Activated T-cell treated with anti-CD3 and anti-CD28 coated beads, Interleukin-2, amount 50 U/mL, for 72 hours (primary cell): ENCODE measurements at regions not wholly inside any gene's neighbourhood (a gene's known extent, or its start where the extent isn't known, plus 50 kb on each side); places are given as distances from the start of the nearest gene placed in this dataset.

Source experiments
- ATAC-seq, 2 donors: fragments of 150-1000 bp; cut with Tn5 transposase; replicated peaks in 1 of 2; 2 replicates each; pipeline ENCODE4 v1.10.0; 2021; ENCODE audit warnings: moderate library complexity in 2 of 2, mild to moderate bottlenecking in 1 of 2
- DNase-seq, 2 donors: peaks; one replicate each; pipeline ENCODE4 v3.0.0; 2021 to 2022; ENCODE audit warnings: mixed read lengths in 1 of 2
- H3K27ac Mint-ChIP-seq: one replicate; pipeline ENCODE4 v1.8.0; 2022; ENCODE audit warnings: mild to moderate bottlenecking, moderate library complexity, mixed read lengths
- H3K27me3 Mint-ChIP-seq: one replicate; pipeline ENCODE4 v1.8.0; 2022; ENCODE audit warnings: low read depth, mixed read lengths
- H3K36me3 Mint-ChIP-seq, 2 donors: one replicate each; pipeline ENCODE4 v1.8.0; 2022; ENCODE audit warnings: mixed read lengths in 2 of 2, mild to moderate bottlenecking in 1 of 2; ENCODE audit not compliant: insufficient read depth in 2 of 2
- H3K4me1 Mint-ChIP-seq: one replicate; pipeline ENCODE4 v1.8.0; 2022; ENCODE audit warnings: low read depth, mixed read lengths
- H3K4me3 Mint-ChIP-seq, 2 donors: one replicate each; pipeline ENCODE4 v1.8.0; 2022; ENCODE audit warnings: mild to moderate bottlenecking in 2 of 2, mixed read lengths in 2 of 2, moderate library complexity in 2 of 2
- H3K9me3 Mint-ChIP-seq, 2 donors: one replicate each; pipeline ENCODE4 v1.8.0; 2022; ENCODE audit warnings: mixed read lengths in 2 of 2

DNA sequence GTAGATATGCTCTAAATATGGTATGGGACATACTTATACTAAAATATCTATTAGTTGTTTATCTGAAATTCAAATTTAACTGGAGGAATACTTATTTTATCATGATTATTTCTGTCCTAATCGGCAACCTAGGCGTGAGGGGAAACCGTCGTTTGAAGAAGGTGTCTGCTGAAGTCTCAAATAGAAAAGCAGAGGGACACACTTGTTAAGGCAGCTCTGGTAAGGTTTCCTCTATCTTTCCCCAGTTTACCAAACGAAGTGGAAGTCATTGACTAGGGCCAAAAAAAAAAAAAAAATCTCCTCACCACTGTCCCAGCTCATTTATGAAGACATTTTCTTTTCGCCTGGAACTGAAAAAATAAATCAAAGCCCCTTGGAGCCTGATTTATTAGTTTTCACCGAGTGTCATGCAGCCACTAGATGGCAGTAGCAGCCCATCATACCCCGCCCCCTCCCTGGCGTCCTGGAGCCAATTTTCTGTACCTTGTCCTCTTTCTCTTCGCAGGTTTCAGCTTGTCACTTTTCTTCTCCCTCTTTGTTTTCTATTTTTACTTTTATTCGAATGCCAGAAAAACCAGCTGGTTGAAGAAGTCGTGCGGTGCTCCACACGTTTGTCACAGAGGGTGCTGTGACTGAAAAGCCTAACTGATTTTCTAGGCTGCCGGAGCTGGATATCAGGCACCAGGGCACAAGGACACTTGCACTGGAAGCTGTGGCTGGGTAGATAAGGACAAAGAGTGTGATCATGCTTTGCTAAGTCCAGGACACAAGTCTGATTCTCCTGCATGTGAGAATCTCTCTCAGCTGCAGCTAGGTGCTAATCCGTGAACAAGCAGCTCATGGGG, 238.7 kb downstream of the ZPLD1 start:
- H3K4me1 Mint-ChIP-seq, result no peaks in the 10 kb centered on the region
- H3K4me3 Mint-ChIP-seq, result no peak overlapping the region
- peak; percentile 46 to 47 for ATAC-seq

DNA sequence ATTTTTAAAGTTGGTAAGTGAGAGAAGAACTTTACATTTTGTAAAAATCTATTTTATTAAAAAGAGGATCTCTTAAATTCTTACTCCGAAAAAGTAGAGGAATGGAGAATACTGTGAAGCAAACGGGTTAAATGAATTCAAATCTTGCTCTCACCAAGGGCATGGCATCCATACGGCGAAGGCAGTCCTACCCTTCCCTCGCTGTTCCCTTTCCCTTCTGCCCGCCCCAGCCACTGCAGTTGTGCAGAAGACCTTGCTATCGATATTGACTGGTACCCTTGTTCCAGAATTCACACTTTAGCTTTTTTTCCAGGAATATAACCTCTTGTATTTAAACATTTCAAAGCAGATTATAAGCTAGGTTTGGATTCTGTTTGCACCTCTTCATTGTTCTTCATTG, 239.5 kb downstream of the ZPLD1 start:
- Mint-ChIP-seq H3K4me3 (no peak overlapping the region), H3K9me3 (no peaks in the 10 kb centered on the region), H3K27me3 (peaks cover 17% of the 10 kb centered on the region), H3K36me3 (no peaks in the 10 kb centered on the region), H3K27ac (no peak overlapping the region), H3K4me1 (no peaks in the 10 kb centered on the region)
- DNase-seq (no peak), ATAC-seq (no peak)

More for the DNA sequence above, 238.7 kb downstream of the ZPLD1 start:
- DNase-seq, result peak; percentile 59 to 69
- Mint-ChIP-seq H3K27me3 (peaks cover 22% of the 10 kb centered on the region), H3K9me3 (no peaks in the 10 kb centered on the region), H3K36me3 (no peaks in the 10 kb centered on the region), H3K27ac (no peak overlapping the region)

GRCh38 chr3:102676424-102676823, 241.6 kb downstream of the ZPLD1 start:
- no peaks in the 10 kb centered on the region for H3K9me3 Mint-ChIP-seq
- no peak for ATAC-seq

DNA sequence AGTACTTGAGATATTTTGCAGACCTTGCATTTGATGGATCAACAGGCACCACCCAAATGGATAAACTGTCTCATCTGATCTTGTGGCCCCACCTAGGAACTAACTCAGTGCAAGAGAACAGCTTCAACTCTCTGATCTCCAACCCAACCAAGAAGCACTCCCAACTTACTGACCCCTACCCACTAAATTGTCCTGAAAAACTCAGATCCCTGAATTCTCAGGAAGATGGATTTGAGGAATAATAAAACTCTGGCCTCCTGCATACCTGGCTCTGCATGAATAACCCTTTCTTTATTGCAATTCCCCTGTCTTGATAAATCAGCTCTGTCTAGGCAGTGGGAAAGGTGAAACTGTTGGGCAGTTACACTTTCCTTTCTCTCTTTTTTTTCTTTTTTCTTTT, 247.9 kb downstream of the ZPLD1 start:
- Mint-ChIP-seq H3K36me3 (no peaks in the 10 kb centered on the region), H3K4me1 (no peaks in the 10 kb centered on the region), H3K27ac (no peak overlapping the region), H3K27me3 (peaks cover 5% of the 10 kb centered on the region), H3K9me3 (no peaks in the 10 kb centered on the region), H3K4me3 (no peak overlapping the region)
- ATAC-seq (no peak), DNase-seq (no peak)

More at GRCh38 chr3:102676424-102676823, 241.6 kb downstream of the ZPLD1 start:
- DNase-seq, result no peak
- H3K4me1 Mint-ChIP-seq, result no peaks in the 10 kb centered on the region
- peaks cover 17% of the 10 kb centered on the region for H3K27me3 Mint-ChIP-seq
- H3K4me3 Mint-ChIP-seq, result no peak overlapping the region
- no peak overlapping the region for H3K27ac Mint-ChIP-seq
- no peaks in the 10 kb centered on the region for H3K36me3 Mint-ChIP-seq

DNA sequence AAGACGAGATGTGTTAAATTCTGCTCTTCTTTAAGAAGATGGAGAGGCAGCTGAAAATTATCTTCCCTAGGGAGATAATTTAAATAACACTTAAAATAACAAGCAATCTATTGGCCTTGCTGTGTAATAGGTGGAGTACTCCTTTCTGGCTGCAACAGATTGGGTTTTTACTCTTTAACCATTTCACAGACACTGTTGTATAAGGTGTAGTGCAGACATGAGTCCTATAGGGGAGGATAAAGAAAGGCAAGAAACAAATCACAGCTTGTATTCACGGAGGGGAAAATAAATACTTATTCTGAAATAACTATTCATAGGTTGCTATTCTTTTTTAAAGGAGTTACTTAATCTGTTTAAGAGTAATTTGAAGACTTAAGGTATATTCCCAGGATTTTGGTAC, 252.0 kb downstream of the ZPLD1 start:
- Mint-ChIP-seq H3K27ac (no peak overlapping the region), H3K4me3 (no peak overlapping the region), H3K4me1 (no peaks in the 10 kb centered on the region), H3K9me3 (no peaks in the 10 kb centered on the region), H3K36me3 (no peaks in the 10 kb centered on the region), H3K27me3 (peaks cover 8% of the 10 kb centered on the region)
- ATAC-seq (no peak), DNase-seq (no peak)

GRCh38 chr3:102687851-102688555, 253.2 kb downstream of the ZPLD1 start:
- Mint-ChIP-seq H3K36me3 (no peaks in the 10 kb centered on the region), H3K27me3 (peaks cover 9% of the 10 kb centered on the region), H3K9me3 (no peaks in the 10 kb centered on the region), H3K4me1 (no peaks in the 10 kb centered on the region), H3K4me3 (no peak overlapping the region), H3K27ac (no peak overlapping the region)
- DNase-seq, result no peak
- ATAC-seq, result no peak

- no peak for ATAC-seq
- H3K9me3 Mint-ChIP-seq, result no peaks in the 10 kb centered on the region
- H3K36me3 Mint-ChIP-seq, result no peaks in the 10 kb centered on the region
- no peak overlapping the region for H3K27ac Mint-ChIP-seq
- H3K4me1 Mint-ChIP-seq, result no peaks in the 10 kb centered on the region
- no peak overlapping the region for H3K4me3 Mint-ChIP-seq
- DNase-seq, result no peak
- peaks cover 5% of the 10 kb centered on the region for H3K27me3 Mint-ChIP-seq
These were observed 253.7 kb downstream of the ZPLD1 start for GRCh38 chr3:102688556-102688930.

GRCh38 chr3:102691507-102691906, 256.7 kb downstream of the ZPLD1 start:
- Mint-ChIP-seq H3K4me1 (no peaks in the 10 kb centered on the region), H3K9me3 (no peaks in the 10 kb centered on the region), H3K27ac (no peak overlapping the region), H3K4me3 (no peak overlapping the region), H3K36me3 (no peaks in the 10 kb centered on the region), H3K27me3 (peaks cover 9% of the 10 kb centered on the region)
- DNase-seq (no peak), ATAC-seq (no peak)

DNA sequence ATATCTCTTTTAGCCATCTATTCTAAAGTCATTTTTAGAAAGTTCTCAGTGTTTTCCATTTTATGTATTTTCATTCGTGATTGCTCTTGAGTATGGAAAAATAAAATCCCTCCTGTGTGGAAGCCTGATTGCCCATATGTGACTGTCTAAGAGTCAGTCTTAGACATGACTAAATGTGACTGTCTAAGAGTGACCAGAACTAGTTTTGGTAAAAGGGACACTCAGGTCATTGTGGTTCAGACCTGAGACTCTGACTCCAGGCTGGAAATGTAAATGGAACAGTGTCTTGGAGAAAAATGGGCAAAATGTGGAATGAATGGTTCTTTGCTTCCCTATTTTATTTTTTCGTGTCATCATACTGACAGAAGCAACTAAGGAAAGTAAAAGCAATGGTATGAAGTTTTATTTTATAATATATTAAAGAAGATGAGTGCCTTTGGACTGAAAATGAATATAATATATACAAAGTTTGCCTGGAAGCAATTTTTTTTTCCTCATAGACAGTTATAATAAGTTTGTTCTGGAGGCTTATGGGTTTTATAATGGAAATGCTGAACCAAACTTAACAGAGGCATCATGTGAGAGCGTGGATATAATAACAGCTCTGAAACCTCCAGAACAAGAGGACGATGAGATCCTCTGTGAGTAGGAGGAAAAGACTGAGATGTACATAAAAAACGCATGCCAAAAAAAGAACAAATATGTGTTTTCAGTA, 264.4 kb downstream of the ZPLD1 start:
- Mint-ChIP-seq H3K36me3 (no peaks in the 10 kb centered on the region), H3K27ac (no peak overlapping the region), H3K9me3 (no peaks in the 10 kb centered on the region), H3K27me3 (peaks cover 4% of the 10 kb centered on the region), H3K4me1 (no peaks in the 10 kb centered on the region), H3K4me3 (no peak overlapping the region)
- ATAC-seq (no peak), DNase-seq (no peak)

GRCh38 chr3:102699819-102700140, 265.0 kb downstream of the ZPLD1 start:
- no peak overlapping the region for H3K27ac Mint-ChIP-seq
- DNase-seq, result no peak
- no peaks in the 10 kb centered on the region for H3K9me3 Mint-ChIP-seq
- no peaks in the 10 kb centered on the region for H3K36me3 Mint-ChIP-seq
- H3K4me1 Mint-ChIP-seq, result no peaks in the 10 kb centered on the region
- H3K27me3 Mint-ChIP-seq, result no peaks in the 10 kb centered on the region
- H3K4me3 Mint-ChIP-seq, result no peak overlapping the region
- ATAC-seq, result no peak

DNA sequence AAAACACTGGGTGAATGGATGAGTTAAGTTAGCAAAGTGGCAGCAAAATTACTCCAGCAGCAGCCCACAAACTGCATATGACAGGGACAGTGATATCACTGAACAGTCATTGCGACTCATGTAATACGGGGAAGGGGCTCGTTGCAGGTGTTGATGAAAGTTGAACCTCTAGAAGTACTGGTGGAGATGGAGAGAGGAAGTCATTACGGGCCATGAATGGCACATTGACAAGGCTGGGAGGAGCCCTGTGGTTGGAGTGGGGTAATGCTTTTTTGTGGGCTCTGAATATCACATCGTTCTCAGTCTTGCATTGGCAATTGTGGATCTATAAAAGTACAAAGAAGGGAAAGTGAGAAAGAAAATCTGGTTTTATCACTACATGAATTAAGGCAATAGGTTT, 278.1 kb downstream of the ZPLD1 start:
- H3K4me3 Mint-ChIP-seq, result no peak overlapping the region
- H3K4me1 Mint-ChIP-seq, result peaks cover 18% of the 10 kb centered on the region
- ATAC-seq (peak; percentile 83 to 85), DNase-seq (peak; percentile 13 to 45)
- no peak overlapping the region for H3K27ac Mint-ChIP-seq
- no peaks in the 10 kb centered on the region for H3K36me3 Mint-ChIP-seq
- peaks cover 21% of the 10 kb centered on the region for H3K27me3 Mint-ChIP-seq
- H3K9me3 Mint-ChIP-seq, result no peaks in the 10 kb centered on the region

DNA sequence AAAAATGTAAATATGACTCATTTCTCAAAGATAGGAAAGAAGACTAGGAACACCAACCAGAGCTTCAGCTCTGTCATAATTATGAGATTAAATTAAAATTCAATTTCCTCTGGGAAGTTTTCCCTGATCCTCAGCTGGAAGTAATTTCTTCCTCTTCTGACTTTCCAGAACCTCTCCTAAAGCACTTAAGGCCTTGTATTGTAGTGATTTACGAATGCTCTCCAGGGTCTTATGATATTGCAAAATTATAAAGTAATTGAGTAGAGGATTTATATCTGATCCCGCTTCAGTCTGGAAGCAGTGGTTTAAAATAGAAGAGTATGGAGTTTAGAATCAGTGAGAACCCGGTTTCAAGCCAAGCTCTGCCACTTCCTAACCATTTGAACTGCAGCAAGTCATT, 279.8 kb downstream of the ZPLD1 start:
- Mint-ChIP-seq H3K36me3 (no peaks in the 10 kb centered on the region), H3K9me3 (no peaks in the 10 kb centered on the region), H3K4me1 (peaks cover 18% of the 10 kb centered on the region), H3K27me3 (peaks cover 21% of the 10 kb centered on the region), H3K27ac (no peak overlapping the region), H3K4me3 (no peak overlapping the region)
- DNase-seq (no peak), ATAC-seq (peak; percentile 2 to 5)

GRCh38 chr3:102715030-102715697, 280.3 kb downstream of the ZPLD1 start:
- ATAC-seq (peak; percentile 78 to 81), DNase-seq (peak; percentile 3 to 10)
- Mint-ChIP-seq H3K4me3 (peak overlapping the region; percentile 16 to 36), H3K27me3 (peaks cover 21% of the 10 kb centered on the region), H3K27ac (no peak overlapping the region), H3K9me3 (no peaks in the 10 kb centered on the region), H3K4me1 (peaks cover 18% of the 10 kb centered on the region), H3K36me3 (no peaks in the 10 kb centered on the region)
